VCaP (cell line): ENCODE measurements at regions not wholly inside any gene's neighbourhood (a gene's known extent, or its start where the extent isn't known, plus 50 kb on each side); places are given as distances from the start of the nearest gene placed in this dataset.

Experiments
- H3K27ac ChIP-seq: fragments of 450-650 bp; 2 replicates; pipeline ENCODE4 v1.5.1; 2017
- TF ChIP-seq, protein P1 (sequence below): fragments of 450-650 bp; conservative IDR thresholded peaks from 2 replicates; pipeline ENCODE4 v1.5.1; 2017; ENCODE audit warnings: mild to moderate bottlenecking, moderate library complexity

DNA sequence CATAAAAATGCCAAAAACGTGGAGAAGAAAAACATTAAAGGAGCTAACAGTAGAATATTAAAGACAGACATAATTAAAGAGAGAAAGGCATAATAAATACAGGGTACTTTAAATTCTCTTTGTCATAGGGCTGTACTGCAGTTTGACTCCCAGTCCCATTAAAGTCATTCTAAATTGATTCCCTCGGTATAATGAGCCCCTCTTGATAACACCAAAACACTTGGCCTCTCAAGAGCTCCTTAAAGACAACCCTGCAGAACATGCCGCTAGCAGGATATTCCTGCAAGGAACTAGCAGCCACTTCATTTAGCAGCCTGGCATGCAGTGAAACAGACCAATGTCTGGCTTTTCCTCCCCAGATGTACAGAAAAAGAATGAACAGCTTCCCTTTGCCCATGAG is 273.8 kb upstream of the ESRRG start:
- no peak overlapping the region for H3K27ac ChIP-seq
- TF ChIP-seq, protein P1, sequence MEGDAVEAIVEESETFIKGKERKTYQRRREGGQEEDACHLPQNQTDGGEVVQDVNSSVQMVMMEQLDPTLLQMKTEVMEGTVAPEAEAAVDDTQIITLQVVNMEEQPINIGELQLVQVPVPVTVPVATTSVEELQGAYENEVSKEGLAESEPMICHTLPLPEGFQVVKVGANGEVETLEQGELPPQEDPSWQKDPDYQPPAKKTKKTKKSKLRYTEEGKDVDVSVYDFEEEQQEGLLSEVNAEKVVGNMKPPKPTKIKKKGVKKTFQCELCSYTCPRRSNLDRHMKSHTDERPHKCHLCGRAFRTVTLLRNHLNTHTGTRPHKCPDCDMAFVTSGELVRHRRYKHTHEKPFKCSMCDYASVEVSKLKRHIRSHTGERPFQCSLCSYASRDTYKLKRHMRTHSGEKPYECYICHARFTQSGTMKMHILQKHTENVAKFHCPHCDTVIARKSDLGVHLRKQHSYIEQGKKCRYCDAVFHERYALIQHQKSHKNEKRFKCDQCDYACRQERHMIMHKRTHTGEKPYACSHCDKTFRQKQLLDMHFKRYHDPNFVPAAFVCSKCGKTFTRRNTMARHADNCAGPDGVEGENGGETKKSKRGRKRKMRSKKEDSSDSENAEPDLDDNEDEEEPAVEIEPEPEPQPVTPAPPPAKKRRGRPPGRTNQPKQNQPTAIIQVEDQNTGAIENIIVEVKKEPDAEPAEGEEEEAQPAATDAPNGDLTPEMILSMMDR: no peak

GRCh38 chr1:216984536-216984935 is 261.3 kb upstream of the ESRRG start:
- TF ChIP-seq, protein P1: no peak
- H3K27ac ChIP-seq: no peak overlapping the region

DNA sequence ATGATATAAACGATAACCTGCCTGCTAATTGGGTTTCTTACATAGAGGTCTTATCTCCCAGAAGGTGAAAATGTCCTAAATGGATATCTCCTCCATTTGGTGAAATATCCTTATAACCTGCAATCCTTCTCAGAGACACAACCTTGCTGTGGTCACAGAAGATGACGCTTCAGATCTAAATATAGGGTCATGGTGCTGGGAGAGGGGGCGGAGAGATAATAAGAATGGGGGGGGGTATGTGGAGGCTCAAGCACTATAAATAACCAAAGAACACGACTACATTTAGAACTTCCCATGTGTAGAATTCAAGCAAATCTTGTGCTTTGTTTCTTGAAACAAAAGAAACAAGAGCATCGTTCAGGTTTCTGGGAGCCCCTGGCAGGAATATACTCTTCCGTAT is 260.6 kb upstream of the ESRRG start:
- TF ChIP-seq, protein P1: no peak
- H3K27ac ChIP-seq: no peak overlapping the region

- H3K27ac ChIP-seq: no peak overlapping the region
Observed at GRCh38 chr1:216961516-216961915, 238.3 kb upstream of the ESRRG start.

GRCh38 chr1:216960716-216961115 is 237.5 kb upstream of the ESRRG start:
- H3K27ac ChIP-seq: no peak overlapping the region
- TF ChIP-seq, protein P1: no peak

More at GRCh38 chr1:216961516-216961915, 238.3 kb upstream of the ESRRG start:
- TF ChIP-seq, protein P1: peak; percentile 50

GRCh38 chr1:216958569-216958968 is 235.3 kb upstream of the ESRRG start:
- TF ChIP-seq, protein P1: no peak
- no peak overlapping the region for H3K27ac ChIP-seq

DNA sequence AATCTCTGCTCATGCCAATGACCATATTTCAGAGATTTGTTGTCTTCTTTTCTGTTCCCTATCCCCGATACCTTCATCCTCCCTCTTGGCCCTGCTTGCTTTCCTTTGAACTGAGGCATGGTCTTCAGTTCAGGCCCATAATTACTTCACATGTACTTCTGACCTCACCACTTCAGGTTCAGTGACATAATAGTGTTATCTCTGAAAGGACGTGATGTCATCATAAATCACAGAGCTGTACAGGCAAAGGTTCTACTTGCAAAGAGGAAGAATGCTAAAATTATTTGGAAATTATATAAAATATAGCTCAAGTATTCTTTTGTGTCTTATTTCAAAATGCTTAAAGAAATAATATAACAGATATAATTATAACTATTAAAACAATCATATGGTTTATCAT is 230.3 kb upstream of the ESRRG start:
- H3K27ac ChIP-seq: no peak overlapping the region
- TF ChIP-seq, protein P1: no peak

DNA sequence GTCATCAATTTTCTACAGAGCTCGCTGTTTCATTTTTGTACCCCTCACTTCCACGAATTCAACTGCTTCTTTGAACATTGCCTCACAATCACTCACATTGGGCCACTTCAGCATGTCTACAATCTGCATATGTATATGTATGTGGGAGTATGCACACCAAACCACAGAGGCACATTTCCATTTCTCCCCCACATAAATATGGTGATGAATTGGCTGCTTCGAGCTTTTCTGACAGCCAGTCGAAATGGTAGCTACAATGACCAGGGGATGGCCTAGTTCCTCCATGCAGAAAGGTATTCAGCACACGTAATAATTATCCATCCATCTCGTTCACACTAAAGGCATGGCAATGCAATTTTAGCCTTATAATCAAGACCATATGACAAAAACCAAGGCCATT is 229.6 kb upstream of the ESRRG start:
- TF ChIP-seq, protein P1: no peak
- H3K27ac ChIP-seq: no peak overlapping the region
